ENCODE measurements at regions not wholly inside any gene's neighbourhood (a gene's known extent, or its start where the extent isn't known, plus 50 kb on each side); places are given as distances from the start of the nearest gene placed in this dataset.

DNA sequence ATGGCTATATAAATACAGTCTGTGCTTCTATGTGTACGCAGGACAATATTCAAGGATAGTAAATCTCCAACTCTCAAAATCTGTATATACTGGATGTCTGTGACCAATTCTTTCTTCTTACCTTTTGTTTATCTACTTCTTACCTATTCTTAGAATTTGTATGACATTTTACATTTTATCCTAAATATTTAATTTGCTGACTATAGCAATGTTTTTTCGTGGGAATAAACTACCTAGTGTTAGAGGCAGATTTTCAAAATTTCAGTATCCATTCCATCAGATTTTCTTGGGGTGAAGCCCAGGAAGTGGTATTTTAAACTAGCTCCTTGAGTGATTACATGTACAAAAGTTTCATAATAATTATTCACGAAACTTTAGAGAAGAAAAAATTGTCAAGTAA lies 334.5 kb upstream of the BCHE start:
- no peak overlapping the region for H3K27ac ChIP-seq
- no peak overlapping the region for H3K4me3 ChIP-seq
- TF ChIP-seq, protein P1, sequence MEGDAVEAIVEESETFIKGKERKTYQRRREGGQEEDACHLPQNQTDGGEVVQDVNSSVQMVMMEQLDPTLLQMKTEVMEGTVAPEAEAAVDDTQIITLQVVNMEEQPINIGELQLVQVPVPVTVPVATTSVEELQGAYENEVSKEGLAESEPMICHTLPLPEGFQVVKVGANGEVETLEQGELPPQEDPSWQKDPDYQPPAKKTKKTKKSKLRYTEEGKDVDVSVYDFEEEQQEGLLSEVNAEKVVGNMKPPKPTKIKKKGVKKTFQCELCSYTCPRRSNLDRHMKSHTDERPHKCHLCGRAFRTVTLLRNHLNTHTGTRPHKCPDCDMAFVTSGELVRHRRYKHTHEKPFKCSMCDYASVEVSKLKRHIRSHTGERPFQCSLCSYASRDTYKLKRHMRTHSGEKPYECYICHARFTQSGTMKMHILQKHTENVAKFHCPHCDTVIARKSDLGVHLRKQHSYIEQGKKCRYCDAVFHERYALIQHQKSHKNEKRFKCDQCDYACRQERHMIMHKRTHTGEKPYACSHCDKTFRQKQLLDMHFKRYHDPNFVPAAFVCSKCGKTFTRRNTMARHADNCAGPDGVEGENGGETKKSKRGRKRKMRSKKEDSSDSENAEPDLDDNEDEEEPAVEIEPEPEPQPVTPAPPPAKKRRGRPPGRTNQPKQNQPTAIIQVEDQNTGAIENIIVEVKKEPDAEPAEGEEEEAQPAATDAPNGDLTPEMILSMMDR (IDR thresholded peaks at IDR 0.05), result no peak
- H3K27me3 ChIP-seq, result no peaks in the 10 kb centered on the region
- H3K36me3 ChIP-seq, result no peaks in the 10 kb centered on the region
- H3K4me1 ChIP-seq, result no peaks in the 10 kb centered on the region
- no peak for DNase-seq
- H3K9ac ChIP-seq (ENCODE audit: low read depth in 2 of 2, low read length in 2 of 2), result no peak overlapping the region
- no peaks in the 10 kb centered on the region for H3K9me3 ChIP-seq
- intact Hi-C loops (cut with DNase I), result no loop called here

DNA sequence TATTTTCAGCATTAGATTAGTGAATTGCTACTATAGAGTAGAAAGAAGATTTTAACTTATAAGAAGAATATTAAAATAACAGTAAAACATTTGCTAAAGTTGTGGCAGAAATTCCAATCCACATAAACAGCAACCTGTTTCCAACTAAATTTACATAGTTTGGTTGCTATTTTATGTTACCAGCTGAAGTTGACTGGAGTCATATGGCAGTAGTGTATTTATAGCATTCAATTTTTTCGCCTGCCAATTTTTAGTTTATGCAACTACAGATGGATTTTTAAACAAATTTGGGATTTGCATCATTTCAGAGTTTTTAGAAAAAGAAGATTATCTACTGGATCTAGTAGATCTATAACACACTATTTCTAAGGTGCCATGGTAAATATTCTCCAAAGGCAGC lies 332.5 kb upstream of the BCHE start:
- H3K27me3 ChIP-seq, result no peaks in the 10 kb centered on the region
- TF ChIP-seq, protein P1 (IDR thresholded peaks at IDR 0.05), result no peak
- H3K4me1 ChIP-seq, result no peaks in the 10 kb centered on the region
- H3K27ac ChIP-seq, result no peak overlapping the region
- no peak overlapping the region for H3K9ac ChIP-seq (ENCODE audit: low read depth in 2 of 2, low read length in 2 of 2)
- no peak for DNase-seq
- no peaks in the 10 kb centered on the region for H3K36me3 ChIP-seq
- intact Hi-C loops (cut with DNase I), result no loop called here
- no peaks in the 10 kb centered on the region for H3K9me3 ChIP-seq
- H3K4me3 ChIP-seq, result no peak overlapping the region

DNA sequence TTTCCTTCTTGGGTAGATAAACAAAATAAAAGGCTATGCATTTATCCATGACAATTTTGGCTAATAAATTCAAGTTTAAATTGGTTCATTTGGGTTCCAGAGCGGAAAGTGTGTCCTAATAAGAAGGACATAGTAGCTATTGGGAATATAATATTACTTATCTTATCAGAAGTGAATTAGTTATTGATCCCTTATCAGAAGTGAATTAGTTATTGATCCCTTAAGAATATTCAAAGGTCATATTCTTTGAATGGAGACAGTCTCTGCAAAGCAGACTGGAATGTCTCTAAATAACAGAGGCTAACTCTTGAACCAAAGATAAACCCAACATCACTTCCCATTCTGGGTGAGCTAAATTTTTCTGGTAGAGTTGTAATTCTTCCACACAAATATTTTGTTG lies 290.7 kb upstream of the BCHE start:
- H3K9me3 ChIP-seq, result no peaks in the 10 kb centered on the region
- intact Hi-C loops (cut with DNase I), result no loop called here
- TF ChIP-seq, protein P1 (IDR thresholded peaks at IDR 0.05), result no peak
- H3K9ac ChIP-seq (ENCODE audit: low read depth in 2 of 2, low read length in 2 of 2), result no peak overlapping the region
- H3K4me3 ChIP-seq, result no peak overlapping the region
- H3K27ac ChIP-seq, result no peak overlapping the region
- no peaks in the 10 kb centered on the region for H3K4me1 ChIP-seq
- DNase-seq, result no peak
- H3K36me3 ChIP-seq, result no peaks in the 10 kb centered on the region
- H3K27me3 ChIP-seq, result no peaks in the 10 kb centered on the region

DNA sequence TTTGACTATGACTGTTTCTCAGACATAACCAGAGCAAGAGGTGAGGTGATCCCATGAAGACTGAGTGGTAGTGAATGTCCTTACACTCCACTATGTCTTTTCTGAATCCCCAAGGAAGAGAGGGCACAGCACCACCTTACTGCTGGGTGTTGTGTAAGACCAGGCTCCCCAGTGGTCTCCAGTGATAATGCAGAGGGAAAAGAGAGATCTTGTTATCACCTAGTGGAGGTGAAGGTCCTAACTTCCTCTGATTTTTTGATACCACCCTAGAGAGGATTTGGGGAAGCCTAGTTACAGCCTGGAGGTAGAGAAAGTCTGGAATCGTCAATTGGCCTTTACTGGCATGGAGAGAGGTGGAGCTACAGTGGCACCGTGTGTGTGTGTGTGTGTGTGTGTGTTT lies 288.0 kb upstream of the BCHE start:
- H3K4me3 ChIP-seq, result no peak overlapping the region
- H3K9ac ChIP-seq (ENCODE audit: low read depth in 2 of 2, low read length in 2 of 2), result no peak overlapping the region
- no peaks in the 10 kb centered on the region for H3K27me3 ChIP-seq
- TF ChIP-seq, protein P1 (IDR thresholded peaks at IDR 0.05), result no peak
- H3K9me3 ChIP-seq, result no peaks in the 10 kb centered on the region
- intact Hi-C loops (cut with DNase I), result no loop called here
- no peaks in the 10 kb centered on the region for H3K36me3 ChIP-seq
- DNase-seq, result no peak
- H3K4me1 ChIP-seq, result no peaks in the 10 kb centered on the region
- no peak overlapping the region for H3K27ac ChIP-seq

DNA sequence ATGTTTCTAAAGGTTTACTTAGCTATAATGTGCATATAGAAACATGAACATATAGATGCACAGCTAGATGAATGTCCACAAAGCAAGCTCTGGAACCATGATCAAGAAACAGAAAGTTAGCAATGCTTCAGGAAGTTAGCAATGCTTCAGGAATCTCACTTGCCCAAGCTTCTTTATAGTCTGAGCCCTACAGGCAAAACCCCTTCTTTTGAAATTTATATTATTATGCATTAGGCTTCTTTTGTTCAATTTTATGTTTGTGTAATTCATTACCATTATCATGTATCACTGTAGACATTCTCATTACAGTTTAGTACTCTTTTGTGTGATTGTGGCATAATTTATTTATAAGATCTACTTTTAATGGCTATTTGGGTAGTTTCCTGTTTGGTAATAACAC lies 286.4 kb upstream of the BCHE start:
- TF ChIP-seq, protein P1 (IDR thresholded peaks at IDR 0.05), result no peak
- intact Hi-C loops (cut with DNase I), result no loop called here
- Histone ChIP-seq H3K4me3 (no peak overlapping the region), H3K4me1 (no peaks in the 10 kb centered on the region), H3K9ac (ENCODE audit: low read depth in 2 of 2, low read length in 2 of 2) (no peak overlapping the region), H3K27ac (no peak overlapping the region), H3K27me3 (no peaks in the 10 kb centered on the region), H3K36me3 (no peaks in the 10 kb centered on the region), H3K9me3 (no peaks in the 10 kb centered on the region)
- DNase-seq, result no peak

DNA sequence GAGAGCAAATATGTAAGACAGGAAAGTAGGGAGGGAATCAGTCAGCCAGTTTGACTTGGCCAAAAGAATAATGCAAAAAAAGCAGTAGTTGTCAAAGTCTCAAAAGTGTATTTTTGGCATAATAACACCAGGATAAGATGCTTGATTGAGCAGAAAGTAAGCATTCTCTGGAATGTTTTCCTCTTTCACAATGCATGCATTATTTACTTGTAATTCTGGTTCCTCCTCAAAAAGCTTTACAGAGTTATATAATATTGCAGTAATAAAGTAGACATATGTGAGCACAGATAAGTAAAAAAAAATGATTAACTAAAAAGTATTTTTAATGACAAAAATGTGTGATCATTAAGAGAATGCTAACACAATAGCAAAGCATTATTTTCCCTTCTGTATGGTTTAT lies 285.9 kb upstream of the BCHE start:
- no peaks in the 10 kb centered on the region for H3K36me3 ChIP-seq
- intact Hi-C loops (cut with DNase I), result no loop called here

More for the DNA sequence above, 285.9 kb upstream of the BCHE start:
- Histone ChIP-seq H3K9me3 (no peaks in the 10 kb centered on the region), H3K27ac (no peak overlapping the region), H3K4me3 (no peak overlapping the region), H3K27me3 (no peaks in the 10 kb centered on the region), H3K4me1 (no peaks in the 10 kb centered on the region), H3K9ac (ENCODE audit: low read depth in 2 of 2, low read length in 2 of 2) (no peak overlapping the region)
- TF ChIP-seq, protein P1 (IDR thresholded peaks at IDR 0.05), result no peak
- DNase-seq, result no peak
